ENCODE measurements at regions not wholly inside any gene's neighbourhood (a gene's known extent, or its start where the extent isn't known, plus 50 kb on each side); places are given as distances from the start of the nearest gene placed in this dataset.

DNA sequence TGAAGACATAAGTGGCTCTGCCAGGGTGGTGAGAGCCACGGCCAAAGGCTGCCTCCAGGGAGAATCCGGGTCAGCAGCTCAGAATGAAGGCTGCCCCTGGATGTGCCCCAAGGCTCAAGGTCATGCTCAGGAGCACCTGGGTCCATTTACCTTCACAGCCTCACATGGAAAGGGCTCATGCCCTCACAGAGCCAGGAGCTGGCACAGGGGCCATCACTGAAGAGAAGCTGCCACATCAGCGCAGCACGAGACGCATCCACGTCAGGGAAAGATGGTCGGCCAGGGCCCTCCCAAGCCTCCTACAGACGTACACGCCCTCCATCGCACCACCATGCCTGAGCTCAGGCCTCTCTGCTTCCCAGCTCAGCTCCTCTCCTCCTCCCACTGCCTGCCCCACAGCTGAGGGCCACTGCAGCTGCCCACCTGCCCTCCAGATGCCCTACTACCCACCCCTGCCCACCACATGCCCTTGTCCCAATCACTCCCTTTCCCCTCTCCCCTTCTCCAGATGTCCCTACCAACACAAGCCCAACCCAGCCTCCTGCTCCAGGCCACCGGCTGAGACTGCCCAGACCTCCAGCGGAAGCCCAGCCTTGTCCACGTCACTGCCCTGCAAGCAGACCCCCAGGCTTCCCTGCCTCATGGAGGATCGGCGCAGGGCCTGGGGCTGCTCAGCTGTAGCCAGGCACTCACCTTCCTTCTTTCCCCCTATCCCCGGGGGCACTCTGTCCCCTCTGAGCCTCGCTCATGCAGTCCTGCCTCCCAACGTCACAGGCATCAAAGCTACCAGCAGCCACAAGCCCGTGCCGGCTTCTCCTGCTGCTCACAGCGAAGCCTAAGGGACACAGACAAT is 144.1 kb downstream of the SHANK2 start:
- TF ChIP-seq, protein P1, sequence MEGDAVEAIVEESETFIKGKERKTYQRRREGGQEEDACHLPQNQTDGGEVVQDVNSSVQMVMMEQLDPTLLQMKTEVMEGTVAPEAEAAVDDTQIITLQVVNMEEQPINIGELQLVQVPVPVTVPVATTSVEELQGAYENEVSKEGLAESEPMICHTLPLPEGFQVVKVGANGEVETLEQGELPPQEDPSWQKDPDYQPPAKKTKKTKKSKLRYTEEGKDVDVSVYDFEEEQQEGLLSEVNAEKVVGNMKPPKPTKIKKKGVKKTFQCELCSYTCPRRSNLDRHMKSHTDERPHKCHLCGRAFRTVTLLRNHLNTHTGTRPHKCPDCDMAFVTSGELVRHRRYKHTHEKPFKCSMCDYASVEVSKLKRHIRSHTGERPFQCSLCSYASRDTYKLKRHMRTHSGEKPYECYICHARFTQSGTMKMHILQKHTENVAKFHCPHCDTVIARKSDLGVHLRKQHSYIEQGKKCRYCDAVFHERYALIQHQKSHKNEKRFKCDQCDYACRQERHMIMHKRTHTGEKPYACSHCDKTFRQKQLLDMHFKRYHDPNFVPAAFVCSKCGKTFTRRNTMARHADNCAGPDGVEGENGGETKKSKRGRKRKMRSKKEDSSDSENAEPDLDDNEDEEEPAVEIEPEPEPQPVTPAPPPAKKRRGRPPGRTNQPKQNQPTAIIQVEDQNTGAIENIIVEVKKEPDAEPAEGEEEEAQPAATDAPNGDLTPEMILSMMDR (conservative IDR thresholded peaks at IDR 0.05; ENCODE audit: low read depth, low read length) = no peak
- H3K36me3 ChIP-seq (ENCODE audit: insufficient read depth) = no peaks in the 10 kb centered on the region
- no peaks in the 10 kb centered on the region for H3K27me3 ChIP-seq (ENCODE audit: insufficient read depth, low read depth)
- no peak overlapping the region for H2AFZ ChIP-seq (ENCODE audit: low read depth)
- no peak overlapping the region for H3K4me2 ChIP-seq
- no peak overlapping the region for H3K4me3 ChIP-seq (IDR thresholded peaks at IDR 0.05; ENCODE audit: insufficient read depth, low read depth, low read length)
- H4K20me1 ChIP-seq (ENCODE audit: insufficient read depth) = no peaks in the 10 kb centered on the region
- H3K79me2 ChIP-seq (ENCODE audit: insufficient read depth, low read depth) = no peaks in the 10 kb centered on the region
- no peak overlapping the region for H3K9ac ChIP-seq
- H3K27ac ChIP-seq = no peak overlapping the region
- peaks cover 22% of the 10 kb centered on the region for H3K4me1 ChIP-seq (ENCODE audit: low read depth, poor library complexity, severe bottlenecking)

DNA sequence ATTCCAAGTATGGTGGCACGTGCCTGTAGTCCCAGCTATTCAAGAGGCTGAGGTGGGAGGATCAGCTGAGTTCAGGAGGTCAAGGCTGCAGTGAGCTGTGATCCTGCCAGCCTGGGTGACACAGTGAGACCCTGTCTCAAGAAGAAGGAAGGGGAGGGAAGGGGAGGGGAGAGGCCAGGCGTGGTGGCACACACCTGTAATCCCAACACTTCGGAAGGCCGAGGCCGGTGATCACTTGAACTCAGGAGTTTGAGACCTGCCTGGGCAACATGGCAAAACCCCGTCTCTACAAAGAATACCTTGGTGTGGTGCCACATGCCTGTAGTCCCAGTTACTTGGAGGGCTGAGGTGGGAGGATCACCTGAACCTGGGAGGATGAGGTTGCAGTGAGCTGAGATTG is 145.7 kb downstream of the SHANK2 start:
- Histone ChIP-seq H3K4me2 (no peak overlapping the region), H4K20me1 (ENCODE audit: insufficient read depth) (no peaks in the 10 kb centered on the region), H3K79me2 (ENCODE audit: insufficient read depth, low read depth) (no peaks in the 10 kb centered on the region), H3K4me3 (IDR thresholded peaks at IDR 0.05; ENCODE audit: insufficient read depth, low read depth, low read length) (no peak overlapping the region), H3K27me3 (ENCODE audit: insufficient read depth, low read depth) (no peaks in the 10 kb centered on the region), H3K9ac (no peak overlapping the region), H2AFZ (ENCODE audit: low read depth) (no peak overlapping the region), H3K36me3 (ENCODE audit: insufficient read depth) (no peaks in the 10 kb centered on the region), H3K27ac (no peak overlapping the region), H3K4me1 (ENCODE audit: low read depth, poor library complexity, severe bottlenecking) (peaks cover 7% of the 10 kb centered on the region)
- TF ChIP-seq, protein P1 (conservative IDR thresholded peaks at IDR 0.05; ENCODE audit: low read depth, low read length) = no peak

DNA sequence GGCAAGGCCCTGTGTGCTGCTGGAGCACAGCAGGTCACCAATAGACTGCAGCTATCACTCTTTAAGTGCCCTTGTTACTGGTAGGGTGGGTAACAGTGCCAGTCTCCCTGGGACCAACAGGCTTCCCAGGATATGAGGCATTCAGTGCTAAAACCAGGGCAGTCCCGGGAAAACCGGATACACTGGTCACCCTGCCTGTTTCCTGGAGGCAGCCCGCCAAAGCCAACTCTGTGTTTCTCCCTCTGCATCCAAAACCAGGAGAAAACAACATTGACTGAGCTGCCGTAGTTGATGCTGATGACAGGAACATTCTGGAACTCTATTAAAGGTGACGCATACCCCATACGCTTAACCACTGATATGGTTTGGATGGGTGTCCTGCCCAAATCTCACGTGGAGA is 149.1 kb downstream of the SHANK2 start:
- no peaks in the 10 kb centered on the region for H3K27me3 ChIP-seq (ENCODE audit: insufficient read depth, low read depth)

DNA sequence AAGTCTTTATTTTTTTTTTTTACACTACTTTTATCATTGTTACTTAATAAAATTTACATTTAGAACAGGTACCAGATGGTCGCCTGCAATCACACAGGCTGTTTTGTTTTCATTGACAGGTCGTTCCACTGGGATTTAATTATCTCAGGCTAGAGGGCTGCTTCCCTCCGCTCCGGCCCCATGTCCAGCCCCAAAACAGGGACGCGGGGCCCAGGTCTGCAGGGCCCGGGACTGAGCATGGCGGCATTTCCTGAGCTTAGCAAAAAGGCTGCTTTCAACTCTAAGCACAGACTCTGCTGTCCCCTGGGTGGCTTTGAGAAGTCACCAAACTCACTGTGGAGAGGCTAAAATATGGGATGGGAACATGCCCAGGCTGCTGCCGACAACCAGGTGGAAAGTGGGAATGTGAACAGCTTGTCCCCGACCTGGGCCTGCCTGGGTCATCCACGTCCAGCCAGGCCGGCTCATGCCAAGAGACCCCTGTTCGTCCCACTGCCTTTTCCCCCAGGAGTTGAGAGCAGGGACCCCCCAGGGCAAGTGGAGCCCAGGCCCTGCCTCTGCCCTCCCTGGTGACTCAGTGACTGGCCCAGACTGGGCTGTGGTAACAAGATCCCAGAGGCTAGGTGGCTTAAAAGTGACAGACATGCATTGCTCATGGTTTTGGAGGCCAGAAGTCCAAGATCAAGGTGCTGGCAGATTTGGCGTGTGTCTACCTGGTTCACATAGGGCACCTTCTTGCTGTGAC is 150.0 kb downstream of the SHANK2 start:
- Histone ChIP-seq H3K4me2 (no peak overlapping the region), H3K79me2 (ENCODE audit: insufficient read depth, low read depth) (no peaks in the 10 kb centered on the region), H3K4me3 (IDR thresholded peaks at IDR 0.05; ENCODE audit: insufficient read depth, low read depth, low read length) (no peak overlapping the region), H2AFZ (ENCODE audit: low read depth) (no peak overlapping the region), H4K20me1 (ENCODE audit: insufficient read depth) (no peaks in the 10 kb centered on the region), H3K4me1 (ENCODE audit: low read depth, poor library complexity, severe bottlenecking) (no peaks in the 10 kb centered on the region), H3K27ac (no peak overlapping the region), H3K36me3 (ENCODE audit: insufficient read depth) (no peaks in the 10 kb centered on the region), H3K27me3 (ENCODE audit: insufficient read depth, low read depth) (no peaks in the 10 kb centered on the region), H3K9ac (no peak overlapping the region)
- TF ChIP-seq, protein P1 (conservative IDR thresholded peaks at IDR 0.05; ENCODE audit: low read depth, low read length) = no peak

More for the DNA sequence above, 149.1 kb downstream of the SHANK2 start:
- Histone ChIP-seq H3K79me2 (ENCODE audit: insufficient read depth, low read depth) (no peaks in the 10 kb centered on the region), H3K9ac (no peak overlapping the region), H3K4me3 (IDR thresholded peaks at IDR 0.05; ENCODE audit: insufficient read depth, low read depth, low read length) (no peak overlapping the region), H3K4me2 (no peak overlapping the region), H4K20me1 (ENCODE audit: insufficient read depth) (no peaks in the 10 kb centered on the region), H3K4me1 (ENCODE audit: low read depth, poor library complexity, severe bottlenecking) (no peaks in the 10 kb centered on the region), H2AFZ (ENCODE audit: low read depth) (no peak overlapping the region), H3K36me3 (ENCODE audit: insufficient read depth) (no peaks in the 10 kb centered on the region), H3K27ac (no peak overlapping the region)
- TF ChIP-seq, protein P1 (conservative IDR thresholded peaks at IDR 0.05; ENCODE audit: low read depth, low read length) = no peak
